ENCODE measurements at regions not wholly inside any gene's neighbourhood (a gene's known extent, or its start where the extent isn't known, plus 50 kb on each side); places are given as distances from the start of the nearest gene placed in this dataset.

DNA sequence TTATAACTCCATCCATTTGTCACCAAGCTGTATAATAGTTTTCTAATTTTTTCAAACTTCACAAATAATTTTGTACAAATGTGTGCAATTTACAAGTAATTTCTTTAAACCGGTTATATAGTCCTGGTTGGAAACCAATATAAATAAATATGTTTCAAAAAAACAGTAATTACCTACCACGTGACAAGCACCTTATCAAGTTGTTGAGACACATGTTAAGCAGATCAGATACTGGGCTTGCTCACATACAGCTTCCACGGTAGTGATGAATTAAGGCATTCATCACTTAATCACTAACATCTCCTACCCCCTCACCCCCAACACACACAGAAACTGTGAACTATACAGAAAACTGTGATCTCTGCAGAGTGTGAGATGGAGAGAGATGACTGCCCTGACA lies 630.0 kb upstream of the MBL2 start:
- TF ChIP-seq, protein P1, sequence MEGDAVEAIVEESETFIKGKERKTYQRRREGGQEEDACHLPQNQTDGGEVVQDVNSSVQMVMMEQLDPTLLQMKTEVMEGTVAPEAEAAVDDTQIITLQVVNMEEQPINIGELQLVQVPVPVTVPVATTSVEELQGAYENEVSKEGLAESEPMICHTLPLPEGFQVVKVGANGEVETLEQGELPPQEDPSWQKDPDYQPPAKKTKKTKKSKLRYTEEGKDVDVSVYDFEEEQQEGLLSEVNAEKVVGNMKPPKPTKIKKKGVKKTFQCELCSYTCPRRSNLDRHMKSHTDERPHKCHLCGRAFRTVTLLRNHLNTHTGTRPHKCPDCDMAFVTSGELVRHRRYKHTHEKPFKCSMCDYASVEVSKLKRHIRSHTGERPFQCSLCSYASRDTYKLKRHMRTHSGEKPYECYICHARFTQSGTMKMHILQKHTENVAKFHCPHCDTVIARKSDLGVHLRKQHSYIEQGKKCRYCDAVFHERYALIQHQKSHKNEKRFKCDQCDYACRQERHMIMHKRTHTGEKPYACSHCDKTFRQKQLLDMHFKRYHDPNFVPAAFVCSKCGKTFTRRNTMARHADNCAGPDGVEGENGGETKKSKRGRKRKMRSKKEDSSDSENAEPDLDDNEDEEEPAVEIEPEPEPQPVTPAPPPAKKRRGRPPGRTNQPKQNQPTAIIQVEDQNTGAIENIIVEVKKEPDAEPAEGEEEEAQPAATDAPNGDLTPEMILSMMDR (IDR thresholded peaks at IDR 0.05; ENCODE audit: unreplicated experiment) = no peak
- H3K9me3 Mint-ChIP-seq (ENCODE audit: low read depth) = no peaks in the 10 kb centered on the region
- no peak overlapping the region for H3K27ac Mint-ChIP-seq
- DNase-seq (ENCODE audit: low spot score, unreplicated experiment) = no peak
- H3K4me1 Mint-ChIP-seq (ENCODE audit: low read depth) = peaks cover 3% of the 10 kb centered on the region
- no peaks in the 10 kb centered on the region for H3K36me3 Mint-ChIP-seq (ENCODE audit: insufficient read depth)
- no peaks in the 10 kb centered on the region for H3K27me3 Mint-ChIP-seq
- H3K4me3 Mint-ChIP-seq (ENCODE audit: low read depth) = no peak overlapping the region

DNA sequence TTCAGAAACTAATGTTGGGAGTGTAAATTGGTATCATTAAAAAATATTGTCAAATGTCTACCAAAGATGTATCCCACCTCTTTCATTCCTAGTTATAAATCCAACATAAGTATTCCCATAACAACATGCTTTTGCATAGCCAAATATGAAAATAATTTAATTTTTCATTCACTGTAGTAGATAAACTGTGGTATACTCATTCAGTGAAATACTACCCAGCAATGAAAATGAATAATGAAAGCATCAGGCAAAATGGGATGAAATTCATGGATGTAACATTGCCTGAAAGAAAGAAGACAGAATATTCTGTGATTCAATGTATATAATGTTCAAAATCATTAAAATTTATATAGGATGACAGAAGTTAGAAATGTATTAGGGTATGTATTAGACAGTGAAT lies 629.0 kb upstream of the MBL2 start:
- Mint-ChIP-seq H3K9me3 (ENCODE audit: low read depth) (peaks cover 2% of the 10 kb centered on the region), H3K4me3 (ENCODE audit: low read depth) (no peak overlapping the region), H3K27ac (no peak overlapping the region), H3K27me3 (no peaks in the 10 kb centered on the region), H3K4me1 (ENCODE audit: low read depth) (peaks cover 3% of the 10 kb centered on the region), H3K36me3 (ENCODE audit: insufficient read depth) (no peaks in the 10 kb centered on the region)
- TF ChIP-seq, protein P1 (IDR thresholded peaks at IDR 0.05; ENCODE audit: unreplicated experiment) = no peak
- no peak for DNase-seq (ENCODE audit: low spot score, unreplicated experiment)

DNA sequence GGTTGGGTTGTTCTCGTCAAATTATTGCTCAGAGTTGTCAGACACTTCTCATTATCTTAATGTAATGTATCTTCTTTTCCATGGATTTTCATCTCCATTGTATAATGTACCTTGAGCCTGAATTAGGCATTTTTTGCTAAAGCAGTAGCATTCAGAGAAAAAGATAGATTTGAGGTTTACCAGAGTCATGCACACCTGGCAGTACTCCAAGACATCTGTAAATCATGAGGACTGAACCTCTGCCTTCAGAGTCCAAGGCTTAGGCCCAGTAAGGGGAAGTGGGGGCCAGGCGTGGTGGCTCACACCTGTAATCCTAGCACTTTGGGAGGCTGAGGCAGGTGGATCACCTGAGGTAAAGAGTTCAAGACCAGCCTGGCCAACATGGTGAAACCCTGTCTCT lies 624.3 kb upstream of the MBL2 start:
- DNase-seq (ENCODE audit: low spot score, unreplicated experiment) = no peak
- no peaks in the 10 kb centered on the region for H3K27me3 Mint-ChIP-seq
- peaks cover 20% of the 10 kb centered on the region for H3K9me3 Mint-ChIP-seq (ENCODE audit: low read depth)
- TF ChIP-seq, protein P1 (IDR thresholded peaks at IDR 0.05; ENCODE audit: unreplicated experiment) = no peak
- H3K4me3 Mint-ChIP-seq (ENCODE audit: low read depth) = no peak overlapping the region
- H3K36me3 Mint-ChIP-seq (ENCODE audit: insufficient read depth) = peaks cover 2% of the 10 kb centered on the region
- H3K27ac Mint-ChIP-seq = no peak overlapping the region
- no peaks in the 10 kb centered on the region for H3K4me1 Mint-ChIP-seq (ENCODE audit: low read depth)

DNA sequence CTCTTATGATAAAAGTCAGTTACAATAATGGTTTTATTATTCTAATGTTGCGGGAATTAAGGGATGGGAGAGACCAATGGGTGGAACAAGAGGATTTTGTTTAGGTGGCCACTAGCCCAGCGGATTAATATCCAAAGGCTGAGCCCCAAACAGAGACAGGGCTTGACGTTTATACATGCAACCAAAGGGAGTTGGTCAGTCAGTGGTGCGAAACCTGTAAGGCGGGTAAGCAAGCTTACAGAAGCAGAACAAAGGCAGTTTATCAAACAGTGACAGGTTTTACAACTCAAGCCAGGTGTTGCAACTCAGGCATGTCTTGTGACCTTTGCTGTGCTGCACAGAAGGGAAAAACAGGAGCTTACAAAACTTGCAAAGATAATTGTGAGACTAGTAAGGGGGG lies 622.9 kb upstream of the MBL2 start:
- Mint-ChIP-seq H3K36me3 (ENCODE audit: insufficient read depth) (peaks cover 2% of the 10 kb centered on the region), H3K4me1 (ENCODE audit: low read depth) (no peaks in the 10 kb centered on the region), H3K27ac (no peak overlapping the region), H3K9me3 (ENCODE audit: low read depth) (peaks cover 20% of the 10 kb centered on the region), H3K27me3 (no peaks in the 10 kb centered on the region), H3K4me3 (ENCODE audit: low read depth) (no peak overlapping the region)
- no peak for DNase-seq (ENCODE audit: low spot score, unreplicated experiment)
- TF ChIP-seq, protein P1 (IDR thresholded peaks at IDR 0.05; ENCODE audit: unreplicated experiment) = no peak

DNA sequence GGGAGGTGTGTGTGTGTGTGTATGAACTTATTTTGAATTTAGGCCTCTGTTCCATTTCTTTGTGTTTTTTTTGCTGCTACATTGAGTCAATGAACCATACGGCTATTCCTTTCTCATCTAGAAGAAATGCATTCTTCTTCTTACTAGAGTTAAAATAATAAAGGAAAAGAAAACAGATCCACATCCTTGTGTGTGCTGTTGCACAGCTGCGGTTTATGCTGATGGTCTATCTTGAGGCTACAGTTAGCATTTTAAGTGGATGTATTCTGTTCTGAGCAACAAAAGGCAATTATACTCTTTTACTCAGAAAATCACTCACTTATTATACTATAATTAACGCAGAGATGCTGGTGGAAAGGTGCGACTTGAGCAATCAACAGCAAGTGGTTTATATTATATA lies 615.0 kb upstream of the MBL2 start:
- Mint-ChIP-seq H3K36me3 (ENCODE audit: insufficient read depth) (no peaks in the 10 kb centered on the region), H3K9me3 (ENCODE audit: low read depth) (peaks cover 2% of the 10 kb centered on the region), H3K27me3 (no peaks in the 10 kb centered on the region), H3K4me1 (ENCODE audit: low read depth) (peaks cover 1% of the 10 kb centered on the region), H3K4me3 (ENCODE audit: low read depth) (no peak overlapping the region), H3K27ac (no peak overlapping the region)
- no peak for DNase-seq (ENCODE audit: low spot score, unreplicated experiment)
- TF ChIP-seq, protein P1 (IDR thresholded peaks at IDR 0.05; ENCODE audit: unreplicated experiment) = no peak

Data from progenitor cell of endocrine pancreas (in vitro differentiated cells).